Activated CD4-positive, alpha-beta T cell treated with anti-CD3 and anti-CD28 coated beads for 4 hours (primary cell): ENCODE measurements at regions not wholly inside any gene's neighbourhood (a gene's known extent, or its start where the extent isn't known, plus 50 kb on each side); places are given as distances from the start of the nearest gene placed in this dataset.
"Not testable (repeated sequence)": the region's sequence is repeated elsewhere in the genome, so short reads cannot be mapped to it uniquely, and the experiment has no call there.

Experiments
- DNase-seq, 2 donors: peaks; one replicate each; pipeline ENCODE4 v3.0.0-alpha.2; 2020

- no peak for DNase-seq
Observed at GRCh38 chr10:44300666-44301649, 83.9 kb downstream of the CXCL12 start.

- no peak for DNase-seq
Observed at GRCh38 chr10:44298713-44299112, 86.2 kb downstream of the CXCL12 start.

GRCh38 chr10:44297963-44298362, 86.9 kb downstream of the CXCL12 start:
- no peak for DNase-seq

- no peak for DNase-seq
Observed at GRCh38 chr10:44295644-44296241, 89.2 kb downstream of the CXCL12 start.

- DNase-seq, result no peak
Observed at GRCh38 chr10:44294726-44295412, 90.0 kb downstream of the CXCL12 start.

GRCh38 chr10:44293842-44294241, 91.1 kb downstream of the CXCL12 start:
- DNase-seq, result no peak

- DNase-seq, result no peak
Observed at GRCh38 chr10:44293306-44293778, 91.6 kb downstream of the CXCL12 start.

- DNase-seq, result no peak
Observed at GRCh38 chr10:44292390-44293002, 92.4 kb downstream of the CXCL12 start.

- no peak for DNase-seq
Observed at GRCh38 chr10:44291091-44291490, 93.8 kb downstream of the CXCL12 start.

GRCh38 chr10:44289125-44289524, 95.8 kb downstream of the CXCL12 start:
- DNase-seq, result no peak

- DNase-seq, result no peak
Observed at GRCh38 chr10:44287408-44287807, 97.5 kb downstream of the CXCL12 start.

- DNase-seq, result no peak
Observed at GRCh38 chr10:44284198-44285084, 100.5 kb downstream of the CXCL12 start.

- no peak for DNase-seq
Observed at GRCh38 chr10:44282626-44283300, 102.1 kb downstream of the CXCL12 start.

GRCh38 chr10:44281662-44282061, 103.2 kb downstream of the CXCL12 start:
- no peak for DNase-seq

GRCh38 chr10:44281089-44281613, 103.7 kb downstream of the CXCL12 start:
- no peak for DNase-seq

GRCh38 chr10:44280226-44281014, 104.5 kb downstream of the CXCL12 start:
- no peak for DNase-seq

GRCh38 chr10:44279426-44280126, 105.3 kb downstream of the CXCL12 start:
- no peak for DNase-seq

- DNase-seq, result no peak
Observed at GRCh38 chr10:44278837-44279324, 106.0 kb downstream of the CXCL12 start.

- DNase-seq, result not testable (repeated sequence)
Observed at GRCh38 chr10:44268435-44268948, 116.4 kb downstream of the CXCL12 start.
